ENCODE measurements at regions not wholly inside any gene's neighbourhood (a gene's known extent, or its start where the extent isn't known, plus 50 kb on each side); places are given as distances from the start of the nearest gene placed in this dataset.
"Not testable (repeated sequence)": the region's sequence is repeated elsewhere in the genome, so short reads cannot be mapped to it uniquely, and the experiment has no call there.

DNA sequence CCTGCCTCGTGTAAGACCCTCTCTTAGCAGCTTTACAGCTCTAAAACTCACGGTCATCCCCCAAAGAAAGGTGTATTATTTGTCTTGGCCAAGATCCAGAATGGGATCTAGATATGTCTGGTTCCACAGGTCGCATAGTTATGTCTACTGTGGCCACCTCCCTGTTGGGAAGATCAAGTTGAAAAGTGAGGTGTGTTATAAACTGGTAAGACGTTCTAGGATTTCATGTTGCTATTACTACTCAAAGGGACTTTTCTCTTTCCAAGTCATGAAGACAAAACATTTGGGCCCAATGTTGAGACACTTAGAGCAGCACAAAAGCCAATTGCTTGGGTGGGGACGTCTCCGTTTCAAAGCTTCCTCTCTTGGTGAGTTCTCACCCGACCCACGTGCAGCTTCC, 766.0 kb downstream of the RNF144A start:
- no peak overlapping the region for H3K27ac Mint-ChIP-seq
- H3K36me3 Mint-ChIP-seq (ENCODE audit: low read depth) = no peaks in the 10 kb centered on the region
- CTCF ChIA-PET = interaction anchor here (0.7 kb wide), 1 partner anchor 586 kb away, joined by 3 read pairs; no protein-coding TSS in a partner anchor
- DNase-seq = no peak
- intact Hi-C loops (cut with micrococcal nuclease) = no loop called here
- no peaks in the 10 kb centered on the region for H3K9me3 Mint-ChIP-seq
- H3K4me3 Mint-ChIP-seq = no peak overlapping the region
- H3K27me3 Mint-ChIP-seq (ENCODE audit: low read depth) = no peaks in the 10 kb centered on the region
- H3K4me1 Mint-ChIP-seq (ENCODE audit: low read depth) = peaks cover 6% of the 10 kb centered on the region

DNA sequence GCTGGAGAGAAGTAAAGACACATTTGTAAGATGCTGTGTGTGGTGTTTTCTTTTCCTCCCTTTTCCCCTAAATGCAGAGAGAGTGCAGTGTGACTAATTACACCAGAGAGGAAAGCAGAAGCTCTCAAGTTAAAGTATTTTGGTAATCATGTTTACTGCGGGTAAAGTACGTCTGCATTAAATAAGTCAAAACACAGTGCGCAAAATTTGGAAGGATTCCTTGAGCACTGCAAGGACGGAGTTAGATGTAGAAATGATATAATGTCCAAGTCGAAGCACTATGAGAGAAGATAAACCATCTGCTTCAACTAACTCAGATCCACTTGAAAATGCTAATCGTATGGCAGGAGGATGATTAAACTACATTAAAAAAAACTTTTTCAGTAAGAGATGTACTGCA, 766.5 kb downstream of the RNF144A start:
- no peak for DNase-seq
- no peaks in the 10 kb centered on the region for H3K9me3 Mint-ChIP-seq
- intact Hi-C loops (cut with micrococcal nuclease) = no loop called here
- peaks cover 6% of the 10 kb centered on the region for H3K4me1 Mint-ChIP-seq (ENCODE audit: low read depth)
- no peaks in the 10 kb centered on the region for H3K36me3 Mint-ChIP-seq (ENCODE audit: low read depth)
- H3K4me3 Mint-ChIP-seq = no peak overlapping the region
- H3K27ac Mint-ChIP-seq = no peak overlapping the region
- H3K27me3 Mint-ChIP-seq (ENCODE audit: low read depth) = no peaks in the 10 kb centered on the region
- CTCF ChIA-PET = interaction anchor here (0.7 to 1.8 kb wide), 2 partner anchors 12 to 586 kb away, joined by 3 to 8 read pairs; no protein-coding TSS in a partner anchor

DNA sequence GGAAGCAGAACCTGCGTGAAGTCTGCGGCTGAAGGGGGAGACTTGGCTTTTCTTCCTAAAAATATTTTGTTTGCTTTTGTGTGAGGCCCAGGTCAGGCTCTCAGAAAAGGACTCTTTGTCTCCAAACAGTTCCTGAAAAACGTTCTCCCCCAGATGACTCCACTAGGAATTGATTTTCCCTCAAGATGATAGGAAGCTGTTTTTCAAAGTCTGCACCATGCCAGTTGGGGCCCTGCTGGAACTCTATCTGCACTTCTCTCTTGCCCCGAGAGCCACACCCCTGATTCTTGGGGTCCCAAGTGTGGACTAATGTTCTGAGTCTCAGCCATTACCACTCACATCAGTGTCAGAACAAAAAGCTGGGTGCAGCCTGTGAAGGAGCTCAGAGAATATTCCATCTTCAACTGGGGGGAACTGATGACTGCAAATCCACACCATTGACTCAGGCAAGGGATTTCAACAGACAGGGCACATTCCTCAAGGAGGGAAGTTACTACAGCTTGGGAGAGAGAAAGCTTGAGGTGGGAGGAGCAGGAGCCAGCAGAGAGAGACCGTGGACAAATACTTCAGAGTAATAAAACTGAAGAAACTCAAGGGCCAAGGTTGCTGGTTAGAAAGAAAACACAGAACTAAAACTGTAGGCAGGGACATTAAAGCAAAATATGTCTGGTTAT, 768.3 kb downstream of the RNF144A start:
- Mint-ChIP-seq H3K27me3 (ENCODE audit: low read depth) (no peaks in the 10 kb centered on the region), H3K4me3 (no peak overlapping the region), H3K27ac (no peak overlapping the region), H3K36me3 (ENCODE audit: low read depth) (no peaks in the 10 kb centered on the region), H3K9me3 (no peaks in the 10 kb centered on the region), H3K4me1 (ENCODE audit: low read depth) (no peaks in the 10 kb centered on the region)
- DNase-seq = no peak
- intact Hi-C loops (cut with micrococcal nuclease) = no loop called here
- CTCF ChIA-PET = interaction anchor here (1.1 to 1.8 kb wide), 2 partner anchors 13 to 14 kb away, joined by 3 to 8 read pairs; no protein-coding TSS in a partner anchor

DNA sequence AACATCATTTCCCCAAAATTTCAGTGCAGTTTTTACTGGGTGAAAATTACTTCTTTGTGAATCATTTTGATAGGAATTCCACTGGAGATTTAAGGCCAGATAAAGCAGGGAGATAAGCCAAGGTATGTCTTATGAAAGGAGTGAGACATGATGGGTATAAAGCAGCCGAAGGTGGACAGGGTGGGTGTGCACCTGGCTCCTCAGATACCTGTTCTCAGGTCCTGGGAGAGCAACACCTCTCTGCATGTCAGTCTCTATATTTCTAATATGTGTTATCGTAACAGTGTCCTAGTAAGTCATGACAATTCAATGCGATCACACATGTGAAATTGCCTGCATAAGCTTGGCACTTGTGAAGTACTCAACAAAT, 768.8 kb downstream of the RNF144A start:
- Mint-ChIP-seq H3K27me3 (ENCODE audit: low read depth) (no peaks in the 10 kb centered on the region), H3K4me1 (ENCODE audit: low read depth) (no peaks in the 10 kb centered on the region), H3K36me3 (ENCODE audit: low read depth) (no peaks in the 10 kb centered on the region), H3K9me3 (no peaks in the 10 kb centered on the region), H3K27ac (no peak overlapping the region), H3K4me3 (no peak overlapping the region)
- DNase-seq = no peak
- CTCF ChIA-PET = interaction anchor here (1.1 kb wide), 1 partner anchor 14 kb away, joined by 3 read pairs; no protein-coding TSS in a partner anchor
- intact Hi-C loops (cut with micrococcal nuclease) = no loop called here

DNA sequence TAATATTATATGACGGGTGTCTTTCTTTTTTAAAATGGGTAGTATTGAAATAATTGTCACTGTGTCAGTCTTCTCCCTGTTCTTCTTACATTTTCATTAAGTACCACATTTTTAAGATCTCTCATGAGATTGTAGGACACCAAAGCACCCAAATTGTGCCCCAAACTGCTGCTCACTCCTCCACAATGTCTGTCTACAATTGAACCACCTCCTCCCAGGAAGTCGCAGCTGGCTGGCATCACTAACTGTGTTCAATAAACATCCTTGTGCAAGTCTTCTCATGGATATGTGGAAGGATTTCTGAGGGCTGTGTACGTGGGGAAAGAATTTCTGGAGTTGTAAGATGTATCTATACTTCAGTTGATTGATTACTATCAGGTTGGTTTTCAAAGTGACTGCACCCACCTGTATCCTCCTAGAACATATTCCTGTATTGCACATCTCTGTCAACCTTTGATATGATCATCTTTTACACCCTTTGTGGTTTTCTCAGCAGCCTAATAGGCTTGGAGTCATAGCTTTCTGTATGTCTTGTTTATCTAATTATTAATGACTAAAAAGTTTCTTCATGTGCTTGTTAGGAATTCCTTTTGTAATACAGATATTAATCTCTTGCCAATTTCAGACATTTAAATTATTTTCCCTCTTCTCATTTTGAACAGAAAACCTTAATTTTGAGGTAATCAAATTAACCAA, 774.9 kb downstream of the RNF144A start:
- Mint-ChIP-seq H3K4me3 (no peak overlapping the region), H3K27me3 (ENCODE audit: low read depth) (no peaks in the 10 kb centered on the region), H3K9me3 (no peaks in the 10 kb centered on the region), H3K36me3 (ENCODE audit: low read depth) (no peaks in the 10 kb centered on the region), H3K27ac (no peak overlapping the region), H3K4me1 (ENCODE audit: low read depth) (peaks cover 28% of the 10 kb centered on the region)
- intact Hi-C loops (cut with micrococcal nuclease) = no loop called here
- DNase-seq = no peak
- CTCF ChIA-PET = interaction anchor here (0.9 kb wide), 1 partner anchor 21 kb away, joined by 3 read pairs; no protein-coding TSS in a partner anchor

DNA sequence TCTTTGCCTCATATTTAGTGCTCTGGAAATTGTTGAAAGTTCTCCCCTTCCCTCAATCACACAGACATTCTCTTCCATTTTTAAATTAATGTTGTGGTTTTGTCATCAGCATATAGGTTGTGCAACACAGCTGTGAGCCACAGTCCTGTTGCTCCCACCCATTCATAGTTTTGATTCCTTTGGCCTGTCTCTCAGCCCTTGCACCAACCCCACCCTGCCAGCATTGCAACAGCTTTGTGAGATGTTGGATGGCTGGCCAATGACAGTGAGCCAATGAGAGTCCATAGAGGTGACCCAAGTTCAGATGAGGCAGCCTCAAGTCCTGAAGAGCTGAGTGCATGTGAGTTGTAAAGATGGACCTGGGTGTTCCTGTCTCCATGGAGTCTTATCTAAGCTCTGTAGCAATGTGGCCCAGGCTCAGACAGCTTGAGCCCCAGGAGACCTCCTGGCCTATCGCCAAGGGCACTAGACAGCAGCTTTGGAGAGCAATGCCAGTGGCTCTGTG, 775.5 kb downstream of the RNF144A start:
- DNase-seq = no peak
- intact Hi-C loops (cut with micrococcal nuclease) = no loop called here
- CTCF ChIA-PET = interaction anchor here (0.9 kb wide), 1 partner anchor 21 kb away, joined by 3 read pairs; no protein-coding TSS in a partner anchor
- H3K4me1 Mint-ChIP-seq (ENCODE audit: low read depth) = peaks cover 28% of the 10 kb centered on the region
- H3K27ac Mint-ChIP-seq = no peak overlapping the region
- no peaks in the 10 kb centered on the region for H3K27me3 Mint-ChIP-seq (ENCODE audit: low read depth)
- H3K36me3 Mint-ChIP-seq (ENCODE audit: low read depth) = no peaks in the 10 kb centered on the region
- no peaks in the 10 kb centered on the region for H3K9me3 Mint-ChIP-seq
- no peak overlapping the region for H3K4me3 Mint-ChIP-seq

DNA sequence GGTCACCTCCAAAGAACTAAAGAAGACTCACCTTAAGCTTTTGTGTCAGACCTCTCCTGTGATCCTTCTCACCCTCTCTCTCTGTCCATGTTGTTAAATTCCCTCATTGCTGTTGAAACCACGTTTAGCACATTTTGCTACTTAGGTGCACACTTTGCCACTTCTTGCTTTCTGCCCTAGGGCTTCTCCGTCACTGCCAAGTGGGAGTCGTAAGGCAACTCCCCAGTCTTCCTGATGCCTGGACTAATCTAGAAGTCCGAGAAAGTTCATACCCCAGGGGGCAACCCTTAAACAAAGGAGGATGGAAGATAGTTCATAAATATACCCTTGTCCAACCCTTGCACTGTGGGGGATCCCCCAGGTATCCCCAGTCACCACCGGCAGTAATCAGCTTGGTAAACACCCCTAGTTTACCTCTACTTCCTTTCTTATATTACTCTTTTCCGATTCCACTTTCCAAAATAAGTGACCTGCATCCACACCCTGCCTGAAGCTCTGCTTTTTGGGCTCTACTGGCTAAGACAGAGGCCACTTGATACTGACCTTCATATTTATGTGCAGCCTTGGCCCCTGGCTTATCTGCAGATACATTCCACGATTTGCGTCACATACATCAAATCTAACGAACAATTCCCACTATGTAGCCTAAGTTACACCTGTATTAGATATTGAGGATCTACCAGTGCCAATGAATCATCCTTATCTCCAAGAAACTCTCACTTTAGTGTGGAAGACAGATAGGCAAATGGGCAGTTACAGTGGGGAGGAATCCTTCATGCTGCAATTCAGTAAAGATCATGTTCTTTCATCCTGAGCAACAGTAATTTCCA, 776.2 kb downstream of the RNF144A start:
- CTCF ChIA-PET = interaction anchor here (0.9 kb wide), 1 partner anchor 22 kb away, joined by 3 read pairs; no protein-coding TSS in a partner anchor
- Mint-ChIP-seq H3K9me3 (no peaks in the 10 kb centered on the region), H3K27me3 (ENCODE audit: low read depth) (no peaks in the 10 kb centered on the region), H3K4me3 (no peak overlapping the region), H3K4me1 (ENCODE audit: low read depth) (peaks cover 28% of the 10 kb centered on the region), H3K27ac (no peak overlapping the region), H3K36me3 (ENCODE audit: low read depth) (no peaks in the 10 kb centered on the region)
- intact Hi-C loops (cut with micrococcal nuclease) = loop anchor here (1.0 kb wide), 1 partner anchor 65 kb away; no protein-coding TSS in a partner anchor
- no peak for DNase-seq

DNA sequence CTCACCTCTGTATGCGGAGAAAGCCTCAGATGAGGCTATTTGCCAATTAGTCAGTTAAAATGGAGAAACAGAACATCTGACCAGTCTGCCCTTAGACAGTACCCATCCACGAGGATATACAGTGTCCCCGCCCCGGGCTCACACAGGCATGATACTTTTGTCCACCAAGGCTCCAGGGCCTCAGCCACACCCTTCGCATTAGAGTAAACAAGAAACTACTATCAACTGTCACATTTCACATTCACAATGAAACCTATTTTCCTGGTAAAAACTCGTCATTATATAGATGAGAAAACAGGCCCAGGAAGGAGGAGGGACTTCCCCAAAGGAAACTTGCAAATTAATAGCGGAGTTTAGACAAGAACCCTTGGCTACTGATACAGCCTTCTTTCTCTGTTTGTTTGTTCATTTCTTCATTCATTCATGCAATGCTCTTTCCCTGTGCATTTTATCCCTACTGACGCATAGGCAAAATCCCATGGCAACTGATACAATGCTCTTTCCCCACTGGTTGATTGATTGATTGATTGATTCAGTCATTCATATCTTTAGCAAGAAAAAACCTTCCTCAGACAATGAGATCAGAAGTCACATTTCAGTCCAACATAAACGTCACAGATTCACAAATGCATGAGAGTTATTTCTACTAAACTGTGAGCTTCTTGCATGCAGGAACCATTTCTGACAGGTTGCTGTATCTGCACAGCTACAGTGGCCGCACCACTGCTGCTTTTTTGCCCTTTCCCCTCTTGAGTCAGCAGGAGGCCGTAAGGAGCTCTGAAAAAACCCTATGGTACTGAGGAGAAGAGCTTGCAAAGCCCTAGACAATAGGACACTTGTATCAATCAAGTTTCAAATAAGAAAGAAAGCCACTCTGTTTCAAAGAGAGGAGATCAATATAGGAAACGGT, 777.1 kb downstream of the RNF144A start:
- no peaks in the 10 kb centered on the region for H3K36me3 Mint-ChIP-seq (ENCODE audit: low read depth)
- no peaks in the 10 kb centered on the region for H3K9me3 Mint-ChIP-seq
- no peaks in the 10 kb centered on the region for H3K27me3 Mint-ChIP-seq (ENCODE audit: low read depth)
- H3K4me1 Mint-ChIP-seq (ENCODE audit: low read depth) = peaks cover 28% of the 10 kb centered on the region
- CTCF ChIA-PET = no interaction called here
- intact Hi-C loops (cut with micrococcal nuclease) = loop anchor here (1.0 kb wide), 1 partner anchor 64 kb away; no protein-coding TSS in a partner anchor
- DNase-seq = no peak
- no peak overlapping the region for H3K27ac Mint-ChIP-seq
- H3K4me3 Mint-ChIP-seq = no peak overlapping the region

DNA sequence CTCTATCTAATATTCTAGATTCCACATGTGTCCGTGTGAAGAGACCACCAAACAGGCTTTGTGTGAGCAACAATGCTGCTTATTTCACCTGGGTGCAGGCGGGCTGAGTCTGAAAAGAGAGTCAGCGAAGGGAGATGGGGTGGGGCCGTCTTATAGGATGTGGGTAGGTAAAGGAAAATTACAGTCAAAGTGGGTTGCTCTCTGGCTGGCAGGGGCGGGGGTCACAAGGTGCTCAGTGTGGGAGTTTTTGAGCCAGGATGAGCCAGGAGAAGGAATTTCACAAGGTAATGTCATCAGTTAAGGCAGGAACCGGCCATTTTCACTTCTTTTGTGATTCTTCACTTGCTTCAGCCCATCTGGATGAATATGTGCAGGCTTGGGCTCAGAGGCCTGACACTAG, 779.3 kb downstream of the RNF144A start:
- H3K9me3 Mint-ChIP-seq; H3K36me3 Mint-ChIP-seq (ENCODE audit: low read depth); CTCF ChIA-PET; DNase-seq; intact Hi-C loops (cut with micrococcal nuclease); H3K4me3 Mint-ChIP-seq; H3K27me3 Mint-ChIP-seq (ENCODE audit: low read depth): not testable (repeated sequence)
- peaks cover 28% of the 10 kb centered on the region for H3K4me1 Mint-ChIP-seq (ENCODE audit: low read depth)
- peak overlapping the region; percentile 32 for H3K27ac Mint-ChIP-seq

DNA sequence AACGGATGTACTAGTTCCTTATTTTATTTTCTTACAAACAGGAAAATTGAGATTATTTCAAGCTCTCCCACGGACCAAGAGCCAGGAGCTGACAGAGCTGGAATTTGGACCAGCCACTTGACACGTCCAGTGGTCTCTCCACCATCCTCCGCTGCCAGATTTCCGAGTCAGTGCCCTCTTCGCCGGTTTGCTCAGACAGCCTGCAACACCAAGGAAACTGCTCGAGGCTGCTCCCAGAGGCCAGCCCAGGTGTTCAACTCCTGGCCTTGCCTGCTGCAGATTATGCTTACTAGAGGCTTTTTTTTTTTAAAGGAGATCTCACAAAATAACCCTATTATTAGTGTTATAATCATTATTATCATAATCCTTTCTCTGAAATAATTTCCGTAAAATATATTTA, 779.8 kb downstream of the RNF144A start:
- intact Hi-C loops (cut with micrococcal nuclease) = no loop called here
- DNase-seq = no peak
- no peaks in the 10 kb centered on the region for H3K36me3 Mint-ChIP-seq (ENCODE audit: low read depth)
- H3K4me3 Mint-ChIP-seq = no peak overlapping the region
- CTCF ChIA-PET = no interaction called here
- H3K9me3 Mint-ChIP-seq = no peaks in the 10 kb centered on the region
- H3K27me3 Mint-ChIP-seq (ENCODE audit: low read depth) = no peaks in the 10 kb centered on the region
- H3K27ac Mint-ChIP-seq = no peak overlapping the region
- H3K4me1 Mint-ChIP-seq (ENCODE audit: low read depth) = peaks cover 26% of the 10 kb centered on the region

DNA sequence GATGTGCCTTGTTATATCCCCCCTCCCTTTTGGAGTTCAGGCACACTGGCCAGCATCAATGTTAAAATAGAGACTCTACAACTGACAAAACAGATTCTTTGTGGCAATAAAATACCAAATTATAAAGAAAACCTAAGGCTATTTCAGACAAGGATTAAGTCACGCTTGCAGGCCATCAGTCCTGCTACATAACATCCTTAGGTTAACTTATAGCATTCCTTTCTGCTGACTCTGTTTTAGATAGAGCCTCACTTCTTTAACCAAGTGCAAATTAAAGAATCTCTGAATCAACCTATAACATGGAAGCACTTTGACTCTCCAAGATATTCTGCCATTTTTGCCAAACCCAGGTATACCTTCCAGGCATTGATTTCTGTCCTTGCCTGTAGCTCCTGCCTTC, 784.6 kb downstream of the RNF144A start:
- no peaks in the 10 kb centered on the region for H3K9me3 Mint-ChIP-seq
- intact Hi-C loops (cut with micrococcal nuclease) = no loop called here
- no peak overlapping the region for H3K4me3 Mint-ChIP-seq
- H3K36me3 Mint-ChIP-seq (ENCODE audit: low read depth) = no peaks in the 10 kb centered on the region
- no peak overlapping the region for H3K27ac Mint-ChIP-seq
- peaks cover 4% of the 10 kb centered on the region for H3K4me1 Mint-ChIP-seq (ENCODE audit: low read depth)
- CTCF ChIA-PET = no interaction called here
- no peaks in the 10 kb centered on the region for H3K27me3 Mint-ChIP-seq (ENCODE audit: low read depth)
- no peak for DNase-seq

All from activated naive CD4-positive, alpha-beta T cell treated with anti-CD3 and anti-CD28 coated beads for 36 hours (primary cell).